22Rv1 (cell line): ENCODE measurements at regions not wholly inside any gene's neighbourhood (a gene's known extent, or its start where the extent isn't known, plus 50 kb on each side); places are given as distances from the start of the nearest gene placed in this dataset.

ENCODE experiments used
- H3K27ac ChIP-seq: fragments of 450-650 bp; 2 replicates; pipeline ENCODE4 v1.5.1; 2017
- CTCF ChIP-seq: fragments of 450-650 bp; IDR thresholded peaks from 2 replicates; pipeline ENCODE4 v1.5.1; 2017; ENCODE audit warnings: mild to moderate bottlenecking
- ZFX ChIP-seq: fragments of 450-650 bp; IDR thresholded peaks from 2 replicates; pipeline ENCODE4 v1.6.1; 2017; ENCODE audit warnings: antibody characterized with exemption, borderline replicate concordance

GRCh38 chr16:73427164-73427563 is 379.2 kb upstream of the ZFHX3 start:
- H3K27ac ChIP-seq: no peak overlapping the region
- no peak for TF ChIP-seq CTCF
- TF ChIP-seq ZFX: no peak

- no peak overlapping the region for H3K27ac ChIP-seq
- TF ChIP-seq ZFX (no peak), CTCF (no peak)
Measured at GRCh38 chr16:73426433-73427160, 378.7 kb upstream of the ZFHX3 start.

GRCh38 chr16:73420676-73421075 is 372.7 kb upstream of the ZFHX3 start:
- TF ChIP-seq CTCF: no peak
- no peak overlapping the region for H3K27ac ChIP-seq

GRCh38 chr16:73420244-73420643 is 372.3 kb upstream of the ZFHX3 start:
- H3K27ac ChIP-seq: no peak overlapping the region
- TF ChIP-seq ZFX (no peak), CTCF (no peak)

- TF ChIP-seq ZFX (no peak), CTCF (no peak)
- no peak overlapping the region for H3K27ac ChIP-seq
Measured at GRCh38 chr16:73418691-73419090, 370.8 kb upstream of the ZFHX3 start.

- TF ChIP-seq CTCF (no peak), ZFX (no peak)
- no peak overlapping the region for H3K27ac ChIP-seq
Measured at GRCh38 chr16:73418051-73418450, 370.1 kb upstream of the ZFHX3 start.

GRCh38 chr16:73415286-73415685 is 367.4 kb upstream of the ZFHX3 start:
- no peak for TF ChIP-seq ZFX
- TF ChIP-seq CTCF: no peak
- H3K27ac ChIP-seq: no peak overlapping the region
